DMS53 (cell line): ENCODE measurements at regions not wholly inside any gene's neighbourhood (a gene's known extent, or its start where the extent isn't known, plus 50 kb on each side); places are given as distances from the start of the nearest gene placed in this dataset.
"Not testable (repeated sequence)": the region's sequence is repeated elsewhere in the genome, so short reads cannot be mapped to it uniquely, and the experiment has no call there.

Experiments used
- DNase-seq: peaks from one replicate; lab custom pipeline; 2025; lab: John Stamatoyannopoulos, UW

DNA sequence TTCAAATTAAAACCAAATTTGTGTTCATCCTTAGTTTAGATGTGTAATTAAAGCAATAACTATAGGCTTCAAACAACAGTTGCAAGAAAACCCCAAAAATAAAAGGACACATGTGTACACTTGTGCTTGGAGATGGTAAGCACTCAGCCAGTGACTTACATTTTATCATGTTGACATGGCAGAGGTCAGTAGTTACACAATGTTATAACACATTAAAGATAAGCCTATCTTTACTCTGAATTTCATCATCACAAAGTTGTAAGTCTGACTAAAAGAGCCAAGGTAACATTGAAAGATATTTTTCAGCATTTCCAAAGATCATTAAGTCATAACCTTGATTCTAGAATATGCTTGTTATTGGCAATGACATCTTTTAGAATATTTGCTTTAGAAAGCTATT, 98.5 kb upstream of the PNPLA4 start:
- DNase-seq, result no peak

DNA sequence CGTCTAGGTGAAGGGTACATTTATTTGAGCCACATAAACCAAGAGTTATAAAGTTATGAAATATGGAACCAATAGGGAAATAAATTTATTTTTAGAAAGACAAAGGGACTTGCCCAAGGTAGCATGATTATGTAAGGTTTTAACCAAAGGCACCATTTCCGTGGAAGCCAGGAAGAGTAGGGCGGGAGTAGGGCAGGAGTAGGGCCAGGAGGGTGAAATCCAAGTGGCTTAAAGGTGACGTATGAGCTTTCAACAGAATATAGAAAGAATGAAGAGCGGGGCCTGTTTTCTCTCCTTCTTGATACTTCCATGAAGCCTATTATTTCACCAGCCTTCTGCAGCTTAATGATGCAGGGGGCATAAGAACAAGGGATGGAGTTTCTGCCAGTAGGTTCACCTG, 91.7 kb upstream of the PNPLA4 start:
- DNase-seq, result no peak

DNA sequence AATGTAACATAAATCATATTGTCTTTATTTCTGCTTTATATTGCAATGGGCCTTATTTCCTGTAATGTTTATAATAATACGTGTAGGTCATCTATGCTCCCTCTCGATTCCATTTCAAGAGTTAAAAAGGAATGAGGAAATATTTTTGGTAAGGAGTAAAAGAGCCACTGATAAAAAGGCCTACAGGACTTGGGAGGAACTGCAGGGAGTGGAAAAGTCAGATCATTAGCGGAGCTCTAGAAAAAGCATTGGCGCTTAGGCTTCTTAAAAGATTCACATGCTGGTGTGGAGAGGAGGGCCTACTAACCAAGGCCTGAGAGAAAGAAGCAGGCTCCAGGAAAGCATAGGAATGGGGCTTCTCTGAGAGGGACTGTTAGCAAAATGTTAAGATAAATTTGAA, 82.9 kb upstream of the PNPLA4 start:
- DNase-seq, result peak; percentile 1

DNA sequence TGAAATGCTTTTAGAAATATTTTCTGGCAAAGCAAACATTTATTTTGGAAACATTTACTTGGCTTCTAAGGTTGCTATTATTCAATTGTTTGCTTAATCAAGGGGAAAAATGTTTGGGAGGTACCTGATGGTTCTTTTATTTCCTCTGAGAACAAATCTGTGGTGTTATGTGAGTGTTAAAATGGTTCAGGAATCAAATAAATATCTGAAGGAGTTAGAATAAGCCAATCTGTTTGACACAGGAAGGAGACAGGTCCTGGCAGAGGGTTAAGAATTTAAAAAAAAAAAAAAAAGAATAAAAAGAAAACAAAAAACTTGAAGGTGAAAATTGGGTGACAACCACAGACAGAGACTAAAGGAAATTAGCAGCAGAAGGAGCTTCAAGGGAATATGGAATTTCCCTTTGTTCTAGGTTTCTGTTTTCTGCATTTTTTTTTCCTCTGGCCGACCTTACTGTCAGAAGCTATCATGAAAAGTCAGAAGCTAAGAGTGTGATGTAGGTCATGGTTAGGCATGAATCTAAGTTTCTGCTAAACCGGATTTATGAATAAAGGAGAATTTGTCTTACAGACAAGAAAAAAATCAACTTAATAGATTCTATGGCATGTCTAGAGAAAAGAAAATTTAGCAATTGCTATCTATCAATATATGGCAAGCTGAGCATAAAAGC, 78.6 kb upstream of the PNPLA4 start:
- DNase-seq, result no peak

DNA sequence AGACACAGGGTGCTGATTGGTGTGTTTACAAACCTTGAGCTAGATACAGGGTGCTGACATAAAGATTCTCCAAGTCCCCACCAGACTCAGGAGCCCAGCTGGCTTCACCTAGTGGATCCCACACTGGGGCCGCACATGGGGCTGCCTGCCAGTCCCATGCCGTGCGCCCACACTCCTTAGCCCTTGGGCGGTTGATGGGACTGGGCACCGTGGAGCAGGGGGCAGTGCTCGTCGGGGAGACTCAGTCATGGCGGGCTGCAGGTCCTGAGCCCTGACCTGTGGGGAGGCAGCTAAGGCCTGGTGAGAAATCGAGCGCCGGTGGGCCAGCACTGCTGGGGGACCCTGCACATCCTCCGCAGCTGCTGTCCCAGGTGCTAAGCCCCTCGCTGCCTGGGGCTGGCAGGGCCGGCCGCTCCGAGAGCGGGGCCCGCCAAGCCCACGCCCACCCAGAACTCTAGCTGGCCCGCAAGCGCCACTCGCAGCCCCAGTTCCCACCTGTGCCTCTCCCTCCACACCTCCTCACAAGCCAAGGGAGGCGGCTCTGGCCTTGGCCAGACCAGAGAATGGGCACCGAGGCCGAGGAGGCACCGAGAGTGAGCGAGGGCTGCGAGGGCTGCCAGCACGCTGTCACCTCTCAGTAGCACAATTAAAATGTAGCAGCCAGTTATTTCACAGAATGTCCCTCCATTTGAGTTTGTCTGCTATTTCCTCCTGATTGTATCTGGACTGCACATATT, 76.1 kb upstream of the PNPLA4 start:
- no peak for DNase-seq

DNA sequence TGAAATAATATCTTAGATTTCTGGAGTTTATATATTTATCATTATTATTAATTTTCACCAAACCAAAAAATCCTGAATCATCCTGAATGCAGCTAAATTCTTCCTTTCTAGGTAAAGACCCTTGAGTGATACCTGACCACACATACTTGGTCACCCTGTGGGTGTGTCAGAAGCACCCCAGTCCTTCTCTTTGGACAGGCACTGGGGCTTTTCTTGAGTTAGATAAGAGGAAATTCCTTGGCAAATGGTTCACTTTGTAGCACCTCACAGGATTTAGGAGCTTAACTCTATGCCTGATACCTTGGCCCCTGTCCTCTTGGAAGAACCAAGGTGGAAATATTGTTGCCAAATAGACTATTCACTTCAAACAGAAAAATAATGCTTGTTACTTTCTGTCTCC, 69.6 kb upstream of the PNPLA4 start:
- no peak for DNase-seq

DNA sequence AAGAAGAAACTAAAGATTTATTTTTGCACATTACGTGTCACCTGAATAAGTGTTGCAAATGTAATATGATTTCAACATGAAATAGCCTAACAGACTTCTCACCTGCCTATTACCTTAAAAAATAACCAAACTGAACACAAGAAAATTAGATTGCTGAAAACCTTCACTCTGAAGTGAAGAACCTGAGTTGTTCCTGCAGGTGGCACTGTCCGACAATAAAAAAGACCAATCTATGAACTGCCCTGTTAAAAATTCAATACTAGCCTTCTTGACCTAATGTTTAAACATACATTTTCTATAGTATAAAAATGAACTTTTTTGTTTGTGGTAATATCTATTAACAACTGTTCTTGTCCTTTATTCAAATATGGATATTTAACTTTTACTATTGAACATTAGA, 69.2 kb upstream of the PNPLA4 start:
- DNase-seq, result peak; percentile 49

DNA sequence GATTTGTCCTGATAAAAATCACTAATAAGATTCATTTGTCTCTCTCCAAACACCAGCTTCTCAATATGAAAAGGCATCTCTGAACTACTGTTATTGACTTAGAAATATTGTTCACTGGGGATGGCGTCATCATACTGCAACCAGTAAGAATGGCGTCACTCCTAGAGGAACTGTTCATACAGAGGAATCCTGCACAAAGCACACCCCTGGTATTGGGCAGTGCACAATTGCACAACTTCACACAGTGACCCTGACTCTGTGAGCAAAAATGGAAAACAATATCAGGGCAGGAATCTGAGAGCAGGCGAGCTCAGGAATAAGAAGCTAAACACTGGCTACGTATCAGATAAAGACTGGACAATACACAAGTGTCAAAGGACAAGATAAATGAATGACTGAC, 66.7 kb upstream of the PNPLA4 start:
- no peak for DNase-seq

DNA sequence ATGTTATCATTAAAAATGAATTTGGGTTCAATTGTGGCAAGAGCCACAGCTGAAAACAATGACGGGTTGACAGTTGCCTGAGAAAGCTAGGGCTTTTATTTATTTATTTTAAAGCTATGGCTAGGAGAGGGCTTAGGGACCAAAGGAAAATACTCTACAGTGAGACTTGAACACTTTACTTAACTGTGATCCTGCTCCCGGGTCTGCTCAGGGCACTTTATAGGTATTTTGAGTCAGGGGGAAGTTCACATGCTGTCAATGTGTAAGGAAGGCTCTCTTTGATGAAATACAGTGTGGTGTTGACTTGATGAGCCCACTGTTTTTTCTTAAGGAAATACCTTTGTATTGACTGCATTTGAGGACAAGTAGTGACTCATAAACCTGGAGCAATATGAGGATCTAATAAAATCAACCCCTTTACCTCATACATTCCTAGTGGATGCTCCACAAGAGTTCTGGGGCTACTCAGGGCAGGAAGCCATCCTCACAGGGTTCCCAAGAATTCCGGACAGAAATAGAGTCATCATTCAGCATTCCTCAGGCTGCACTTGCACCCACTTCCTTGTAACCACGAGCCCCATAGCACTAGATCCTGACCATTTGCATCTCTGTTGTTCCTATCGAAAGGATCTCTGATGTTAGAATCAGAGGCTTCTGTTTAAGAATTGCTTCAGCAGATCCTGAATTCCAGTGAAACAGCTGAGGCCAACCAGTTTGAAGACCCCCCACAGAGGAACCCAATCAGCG, 61.0 kb upstream of the PNPLA4 start:
- DNase-seq, result not testable (repeated sequence)

DNA sequence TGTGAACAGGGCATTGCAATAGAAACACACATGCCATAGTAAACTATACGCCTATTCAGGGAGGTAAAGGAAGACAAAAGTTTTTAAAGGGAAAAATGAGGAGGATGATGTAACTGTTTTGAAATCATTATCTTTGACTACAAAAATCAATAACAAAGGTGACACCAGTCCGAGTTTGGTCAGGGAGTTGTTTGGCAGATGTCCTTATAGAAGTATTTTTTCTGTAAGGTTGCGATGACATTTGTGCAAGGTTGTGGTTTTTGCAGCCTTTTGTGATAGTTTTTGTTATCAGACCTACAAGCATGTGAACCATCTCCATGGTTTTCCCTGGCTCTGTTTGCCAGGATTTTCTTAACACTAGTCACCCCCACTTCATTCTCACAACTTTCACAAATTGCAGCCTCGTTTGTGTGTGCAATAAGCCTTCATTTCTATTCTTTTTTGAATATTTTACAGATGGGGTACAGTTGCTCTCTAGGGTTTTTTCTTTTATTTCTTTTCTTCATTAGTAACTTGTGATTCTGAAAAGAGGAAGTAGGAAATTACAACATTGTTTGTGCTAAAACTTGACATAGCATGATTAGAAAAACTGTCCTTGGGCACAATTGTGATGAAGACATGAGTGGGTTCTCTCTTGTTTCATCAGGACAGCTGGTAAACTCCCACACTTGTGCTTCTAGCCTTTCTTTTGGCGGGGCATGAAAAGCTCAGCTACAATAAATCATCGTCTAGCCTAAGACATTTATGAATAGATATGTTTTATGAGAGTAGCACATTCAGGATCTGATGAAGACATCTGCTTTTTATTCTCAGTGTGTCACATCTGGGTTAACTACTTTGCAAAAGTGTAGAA, 60.2 kb upstream of the PNPLA4 start:
- no peak for DNase-seq

DNA sequence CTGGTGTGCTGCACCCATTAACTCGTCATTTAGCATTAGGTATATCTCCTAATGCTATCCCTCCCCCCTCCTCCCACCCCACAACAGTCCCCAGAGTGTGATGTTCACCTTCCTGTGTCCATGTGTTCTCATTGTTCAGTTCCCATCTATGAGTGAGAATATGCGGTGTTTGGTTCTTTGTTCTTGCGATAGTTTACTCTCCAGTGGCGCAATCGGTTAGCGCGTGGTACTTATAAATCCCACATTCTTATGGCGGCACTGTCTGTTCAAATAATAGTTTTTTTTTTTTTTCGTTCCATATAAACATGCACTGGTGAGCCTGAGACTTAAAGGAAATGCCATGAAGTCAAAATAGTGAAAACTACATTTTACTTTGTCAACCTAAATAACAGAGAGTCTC, 59.5 kb upstream of the PNPLA4 start:
- DNase-seq, result not testable (repeated sequence)

DNA sequence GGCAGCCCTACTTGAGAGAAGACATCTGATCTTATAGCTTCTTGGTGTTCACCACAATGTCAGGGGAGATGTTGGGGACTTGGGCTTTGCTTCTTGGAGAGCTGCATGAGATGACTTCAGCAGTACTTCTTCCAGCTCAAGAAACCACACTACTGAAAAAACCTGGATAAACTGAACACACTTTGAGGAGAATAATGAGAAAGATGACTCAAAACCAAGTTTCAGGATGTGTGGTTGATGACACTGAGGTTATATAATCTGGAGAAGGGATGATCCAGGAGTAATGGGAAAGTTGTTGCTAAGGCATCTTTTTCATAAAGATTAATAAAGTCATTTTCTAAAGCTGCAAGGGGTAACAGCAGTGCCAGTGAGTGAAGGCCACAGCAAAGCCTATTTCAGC, 58.4 kb upstream of the PNPLA4 start:
- DNase-seq, result no peak

DNA sequence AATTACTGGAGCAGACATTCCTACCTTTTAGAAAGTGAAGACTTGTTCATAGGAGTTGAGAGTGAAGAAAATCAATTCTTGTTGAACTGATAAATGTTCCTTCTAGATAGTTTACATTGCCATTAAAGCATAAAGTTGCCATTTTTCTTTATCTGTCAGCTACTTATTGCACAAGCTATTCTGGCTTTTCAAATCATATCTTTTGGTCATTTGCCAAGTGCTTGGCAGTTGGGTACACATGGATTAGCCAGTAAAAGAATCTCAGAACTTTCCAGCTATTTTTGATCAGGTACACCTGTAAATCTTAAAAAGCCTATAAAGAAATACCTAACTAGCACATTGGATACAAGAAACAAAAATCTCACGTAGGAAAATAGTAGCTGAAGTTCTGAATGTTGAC, 56.4 kb upstream of the PNPLA4 start:
- DNase-seq, result no peak
